HEK293 (cell line): ENCODE measurements at regions not wholly inside any gene's neighbourhood (a gene's known extent, or its start where the extent isn't known, plus 50 kb on each side); places are given as distances from the start of the nearest gene placed in this dataset.

ENCODE experiments used
- CTCF ChIA-PET: fragments of 350-600 bp; formaldehyde crosslinking; extraction: SDS; loops from one replicate; lab custom pipeline; 2021; ENCODE audit warnings: antibody characterized with exemption; lab: Yijun Ruan, JAX
- POLR2A ChIA-PET: fragments of 300-600 bp; formaldehyde crosslinking; extraction: SDS; loops from one replicate; lab custom pipeline; 2020; ENCODE audit warnings: antibody characterized with exemption, inconsistent platforms; lab: Yijun Ruan, JAX
- H3K27ac ChIP-seq: fragments of 200-500 bp; sonication (Bioruptor generic); 2 replicates; pipeline ENCODE4 v1.5.1; 2014; ENCODE audit warnings: low read depth, low read length, control low read depth, inconsistent platforms; ENCODE audit errors: extremely low read depth
- H3K36me3 ChIP-seq, 2 experiments: fragments of 200-500 bp in 1 of 2; sonication (Bioruptor generic) in 1 of 2; 1 replicate in 1 of 2; 2 replicates in 1 of 2; pipeline ENCODE4 v1.5.1; 2014 to 2017; ENCODE audit warnings: inconsistent platforms in 2 of 2, low read length in 2 of 2; ENCODE audit not compliant: control insufficient read depth in 2 of 2, insufficient read depth in 1 of 2
- H3K4me1 ChIP-seq: fragments of 200-500 bp; sonication (Bioruptor generic); 2 replicates; pipeline ENCODE4 v1.5.1; 2014; ENCODE audit warnings: mild to moderate bottlenecking, low read length, inconsistent platforms; ENCODE audit not compliant: control insufficient read depth, insufficient read depth
- H3K4me3 ChIP-seq: 2 replicates; pipeline ENCODE4 v1.5.1; 2011; ENCODE audit warnings: low read depth, mild to moderate bottlenecking, control low read depth, low read length, moderate library complexity
- H3K9me3 ChIP-seq: fragments of 200-500 bp; sonication (Bioruptor generic); 2 replicates; pipeline ENCODE4 v1.5.1; 2014; ENCODE audit warnings: low read depth, low read length, inconsistent platforms; ENCODE audit not compliant: control insufficient read depth, insufficient read depth
- GLIS2 ChIP-seq: fragments of 450-650 bp; formaldehyde crosslinking; IDR thresholded peaks from 2 replicates; pipeline ENCODE4 v1.5.1; 2016; ENCODE audit warnings: missing biosample characterization, missing genetic modification characterization
- HOXA7 ChIP-seq: sonication (generic); formaldehyde crosslinking; IDR thresholded peaks from 2 replicates; pipeline ENCODE4 v1.8.1; 2022; ENCODE audit warnings: missing genetic modification reagents, borderline replicate concordance
- KLF7 ChIP-seq: fragments of 450-650 bp; formaldehyde crosslinking; IDR thresholded peaks from 2 replicates; pipeline ENCODE4 v1.5.1; 2016; ENCODE audit warnings: missing biosample characterization, missing genetic modification characterization, borderline replicate concordance
- MZF1 ChIP-seq: fragments of 450-650 bp; formaldehyde crosslinking; IDR thresholded peaks from 2 replicates; pipeline ENCODE4 v1.5.1; 2017; ENCODE audit warnings: missing biosample characterization, missing genetic modification characterization, borderline replicate concordance
- SCRT2 ChIP-seq: fragments of 450-650 bp; formaldehyde crosslinking; IDR thresholded peaks from 2 replicates; pipeline ENCODE4 v1.5.1; 2016; ENCODE audit warnings: missing biosample characterization, missing genetic modification characterization
- ZBTB10 ChIP-seq: fragments of 450-650 bp; formaldehyde crosslinking; IDR thresholded peaks from 2 replicates; pipeline ENCODE4 v1.5.1; 2016; ENCODE audit warnings: missing biosample characterization, missing genetic modification characterization
- ZNF121 ChIP-seq: fragments of 450-650 bp; formaldehyde crosslinking; IDR thresholded peaks from 2 replicates; pipeline ENCODE4 v1.5.1; 2016; ENCODE audit warnings: missing biosample characterization, missing genetic modification characterization
- ZNF174 ChIP-seq: fragments of 450-650 bp; formaldehyde crosslinking; IDR thresholded peaks from 2 replicates; pipeline ENCODE4 v1.5.0; 2017; ENCODE audit warnings: missing biosample characterization, mild to moderate bottlenecking, missing genetic modification characterization
- ZNF202 ChIP-seq: fragments of 450-650 bp; formaldehyde crosslinking; IDR thresholded peaks from 2 replicates; pipeline ENCODE4 v1.5.1; 2016; ENCODE audit warnings: missing biosample characterization, missing genetic modification characterization, borderline replicate concordance
- ZNF23 ChIP-seq: fragments of 450-650 bp; formaldehyde crosslinking; IDR thresholded peaks from 2 replicates; pipeline ENCODE4 v1.5.1; 2016; ENCODE audit warnings: missing biosample characterization, missing genetic modification characterization, borderline replicate concordance
- ZNF248 ChIP-seq: fragments of 450-650 bp; formaldehyde crosslinking; IDR thresholded peaks from 2 replicates; pipeline ENCODE4 v1.5.1; 2017; ENCODE audit warnings: missing biosample characterization, missing genetic modification characterization
- ZNF324 ChIP-seq: fragments of 450-650 bp; formaldehyde crosslinking; IDR thresholded peaks from 2 replicates; pipeline ENCODE4 v1.5.1; 2016; ENCODE audit warnings: missing biosample characterization, missing genetic modification characterization
- ZNF37A ChIP-seq: fragments of 450-650 bp; IDR thresholded peaks from 2 replicates; pipeline ENCODE4 v1.5.1; 2018; ENCODE audit warnings: missing biosample characterization, missing genetic modification characterization
- ZNF48 ChIP-seq: fragments of 450-650 bp; formaldehyde crosslinking; IDR thresholded peaks from 2 replicates; pipeline ENCODE4 v1.5.1; 2016; ENCODE audit warnings: missing biosample characterization, missing genetic modification characterization
- ZNF521 ChIP-seq: fragments of 450-650 bp; formaldehyde crosslinking; IDR thresholded peaks from 2 replicates; pipeline ENCODE4 v1.5.1; 2017; ENCODE audit warnings: missing biosample characterization, mild to moderate bottlenecking, missing genetic modification characterization
- ZNF560 ChIP-seq: fragments of 450-650 bp; formaldehyde crosslinking; IDR thresholded peaks from 2 replicates; pipeline ENCODE4 v1.5.1; 2017; ENCODE audit warnings: missing biosample characterization, missing genetic modification characterization, borderline replicate concordance
- ZNF645 ChIP-seq: fragments of 450-650 bp; formaldehyde crosslinking; IDR thresholded peaks from 2 replicates; pipeline ENCODE4; 2016; ENCODE audit warnings: missing biosample characterization, missing genetic modification characterization
- ZNF768 ChIP-seq: fragments of 450-650 bp; formaldehyde crosslinking; IDR thresholded peaks from 2 replicates; pipeline ENCODE4 v1.5.1; 2018; ENCODE audit warnings: missing biosample characterization, mild to moderate bottlenecking, missing genetic modification characterization
- ZNF792 ChIP-seq: fragments of 450-650 bp; formaldehyde crosslinking; IDR thresholded peaks from 2 replicates; pipeline ENCODE4 v1.5.1; 2016; ENCODE audit warnings: missing biosample characterization, missing genetic modification characterization
- ZNF843 ChIP-seq: fragments of 450-650 bp; formaldehyde crosslinking; IDR thresholded peaks from 2 replicates; pipeline ENCODE4 v1.5.1; 2016; ENCODE audit warnings: missing biosample characterization, missing genetic modification characterization
- ZSCAN18 ChIP-seq: fragments of 450-650 bp; formaldehyde crosslinking; IDR thresholded peaks from 2 replicates; pipeline ENCODE4 v1.5.1; 2016; ENCODE audit warnings: missing biosample characterization, missing genetic modification characterization
- TF ChIP-seq, protein P1 (sequence below): fragments of 450-650 bp; formaldehyde crosslinking; IDR thresholded peaks from 2 replicates; pipeline ENCODE4 v1.5.1; 2016; ENCODE audit warnings: missing biosample characterization, missing genetic modification characterization
- TF ChIP-seq, protein P2 (sequence below): fragments of 450-650 bp; formaldehyde crosslinking; IDR thresholded peaks from 2 replicates; pipeline ENCODE4 v1.5.1; 2017; ENCODE audit warnings: missing biosample characterization, missing genetic modification characterization
- TF ChIP-seq, protein P3 (sequence below): fragments of 450-650 bp; formaldehyde crosslinking; IDR thresholded peaks from 2 replicates; pipeline ENCODE4 v1.5.1; 2016; ENCODE audit warnings: missing biosample characterization, missing genetic modification characterization
- TF ChIP-seq, protein P4 (sequence below): fragments of 450-650 bp; formaldehyde crosslinking; IDR thresholded peaks from 2 replicates; pipeline ENCODE4 v1.5.1; 2016; ENCODE audit warnings: missing biosample characterization, missing genetic modification characterization
- TF ChIP-seq, protein P5 (sequence below): fragments of 450-650 bp; formaldehyde crosslinking; IDR thresholded peaks from 2 replicates; pipeline ENCODE4 v1.5.1; 2016; ENCODE audit warnings: missing biosample characterization, missing genetic modification characterization

DNA sequence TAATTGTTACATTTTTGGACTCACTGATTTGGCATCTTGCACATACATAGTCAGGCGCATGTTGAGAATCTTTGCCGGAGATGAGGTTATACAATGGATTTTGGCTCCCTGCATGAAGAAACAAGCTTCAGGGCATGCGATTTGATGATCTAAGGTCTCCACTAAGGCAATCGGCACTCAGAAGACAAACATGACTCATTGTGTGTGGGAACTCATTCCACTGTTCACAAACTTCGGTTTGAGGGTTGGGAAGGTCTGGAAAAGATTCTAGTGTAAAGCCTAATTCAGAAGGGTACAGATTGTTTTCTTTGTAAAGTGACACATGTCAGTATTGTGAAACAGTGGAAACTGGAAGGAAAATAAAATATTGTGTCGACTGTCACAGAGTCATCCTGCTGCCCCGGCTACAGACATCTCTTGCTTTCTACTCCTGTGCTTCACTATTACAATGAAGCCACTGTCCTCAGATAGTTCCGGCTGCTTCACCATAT, 192.6 kb upstream of the HMGA2 start:
- ChIA-PET CTCF (interaction anchor here (0.6 to 1.5 kb wide), 4 partner anchors 29 to 157 kb away, joined by 4 to 6 read pairs (median 4); no protein-coding TSS in a partner anchor), POLR2A (interaction anchor here (1.0 to 1.2 kb wide), 2 partner anchors 29 to 99 kb away, joined by 3 read pairs; no protein-coding TSS in a partner anchor)
- Histone ChIP-seq H3K27ac (peak overlapping the region; percentile 72), H3K9me3 (no peaks in the 10 kb centered on the region), H3K36me3 (no peaks in the 10 kb centered on the region), H3K4me3 (no peak overlapping the region), H3K4me1 (peaks cover 27% of the 10 kb centered on the region)
- TF ChIP-seq ZNF843 = peak; percentile 82
- no peak for TF ChIP-seq ZNF792 (tag by site-specific recombination)
- TF ChIP-seq ZNF768 (tag by site-specific recombination) = no peak
- no peak for TF ChIP-seq ZBTB10 (tag by site-specific recombination)
- TF ChIP-seq GLIS2 (tag by site-specific recombination) = peak; percentile 16; the same call in 1 of the 2 replicates
- TF ChIP-seq ZNF645 (tag by site-specific recombination) = no peak
- no peak for TF ChIP-seq ZNF560 (tag by site-specific recombination)
- no peak for TF ChIP-seq ZNF174 (tag by site-specific recombination)
- TF ChIP-seq, protein P1, sequence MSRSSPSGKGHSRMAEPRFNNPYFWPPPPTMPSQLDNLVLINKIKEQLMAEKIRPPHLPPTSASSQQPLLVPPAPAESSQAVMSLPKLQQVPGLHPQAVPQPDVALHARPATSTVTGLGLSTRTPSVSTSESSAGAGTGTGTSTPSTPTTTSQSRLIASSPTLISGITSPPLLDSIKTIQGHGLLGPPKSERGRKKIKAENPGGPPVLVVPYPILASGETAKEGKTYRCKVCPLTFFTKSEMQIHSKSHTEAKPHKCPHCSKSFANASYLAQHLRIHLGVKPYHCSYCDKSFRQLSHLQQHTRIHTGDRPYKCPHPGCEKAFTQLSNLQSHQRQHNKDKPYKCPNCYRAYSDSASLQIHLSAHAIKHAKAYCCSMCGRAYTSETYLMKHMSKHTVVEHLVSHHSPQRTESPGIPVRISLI (tag by site-specific recombination) = no peak
- no peak for TF ChIP-seq ZSCAN18 (tag by site-specific recombination)
- TF ChIP-seq, protein P2, sequence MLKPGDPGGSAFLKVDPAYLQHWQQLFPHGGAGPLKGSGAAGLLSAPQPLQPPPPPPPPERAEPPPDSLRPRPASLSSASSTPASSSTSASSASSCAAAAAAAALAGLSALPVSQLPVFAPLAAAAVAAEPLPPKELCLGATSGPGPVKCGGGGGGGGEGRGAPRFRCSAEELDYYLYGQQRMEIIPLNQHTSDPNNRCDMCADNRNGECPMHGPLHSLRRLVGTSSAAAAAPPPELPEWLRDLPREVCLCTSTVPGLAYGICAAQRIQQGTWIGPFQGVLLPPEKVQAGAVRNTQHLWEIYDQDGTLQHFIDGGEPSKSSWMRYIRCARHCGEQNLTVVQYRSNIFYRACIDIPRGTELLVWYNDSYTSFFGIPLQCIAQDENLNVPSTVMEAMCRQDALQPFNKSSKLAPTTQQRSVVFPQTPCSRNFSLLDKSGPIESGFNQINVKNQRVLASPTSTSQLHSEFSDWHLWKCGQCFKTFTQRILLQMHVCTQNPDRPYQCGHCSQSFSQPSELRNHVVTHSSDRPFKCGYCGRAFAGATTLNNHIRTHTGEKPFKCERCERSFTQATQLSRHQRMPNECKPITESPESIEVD (tag by site-specific recombination) = peak; percentile 61; the same call in 1 of the 2 replicates
- TF ChIP-seq ZNF324 (tag by site-specific recombination) = peak; percentile 41; the same call in 1 of the 2 replicates
- peak; percentile 35; the same call in 1 of the 2 replicates for TF ChIP-seq MZF1
- TF ChIP-seq HOXA7 (CRISPR knock-in tag) = no peak
- TF ChIP-seq, protein P3, sequence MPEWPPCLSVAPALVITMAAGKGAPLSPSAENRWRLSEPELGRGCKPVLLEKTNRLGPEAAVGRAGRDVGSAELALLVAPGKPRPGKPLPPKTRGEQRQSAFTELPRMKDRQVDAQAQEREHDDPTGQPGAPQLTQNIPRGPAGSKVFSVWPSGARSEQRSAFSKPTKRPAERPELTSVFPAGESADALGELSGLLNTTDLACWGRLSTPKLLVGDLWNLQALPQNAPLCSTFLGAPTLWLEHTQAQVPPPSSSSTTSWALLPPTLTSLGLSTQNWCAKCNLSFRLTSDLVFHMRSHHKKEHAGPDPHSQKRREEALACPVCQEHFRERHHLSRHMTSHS (tag by site-specific recombination) = no peak
- TF ChIP-seq SCRT2 (tag by site-specific recombination) = 0 out of 2 replicates have a peak, but pooled peaks have one; percentile 20
- TF ChIP-seq ZNF521 (tag by site-specific recombination) = no peak
- TF ChIP-seq ZNF248 (tag by site-specific recombination) = no peak
- TF ChIP-seq ZNF48 = no peak
- TF ChIP-seq ZNF37A (tag by site-specific recombination) = no peak
- TF ChIP-seq ZNF121 (tag by site-specific recombination) = no peak
- no peak for TF ChIP-seq KLF7
- no peak for TF ChIP-seq ZNF202 (tag by site-specific recombination)
- TF ChIP-seq, protein P4, sequence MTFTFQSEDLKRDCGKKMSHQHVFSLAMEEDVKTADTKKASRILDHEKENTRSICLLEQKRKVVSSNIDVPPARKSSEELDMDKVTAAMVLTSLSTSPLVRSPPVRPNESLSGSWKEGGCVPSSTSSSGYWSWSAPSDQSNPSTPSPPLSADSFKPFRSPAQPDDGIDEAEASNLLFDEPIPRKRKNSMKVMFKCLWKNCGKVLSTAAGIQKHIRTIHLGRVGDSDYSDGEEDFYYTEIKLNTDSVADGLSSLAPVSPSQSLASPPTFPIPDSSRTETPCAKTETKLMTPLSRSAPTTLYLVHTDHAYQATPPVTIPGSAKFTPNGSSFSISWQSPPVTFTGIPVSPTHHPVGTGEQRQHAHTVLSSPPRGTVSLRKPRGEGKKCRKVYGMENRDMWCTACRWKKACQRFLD = no peak
- TF ChIP-seq ZNF23 (tag by site-specific recombination) = no peak
- TF ChIP-seq, protein P5, sequence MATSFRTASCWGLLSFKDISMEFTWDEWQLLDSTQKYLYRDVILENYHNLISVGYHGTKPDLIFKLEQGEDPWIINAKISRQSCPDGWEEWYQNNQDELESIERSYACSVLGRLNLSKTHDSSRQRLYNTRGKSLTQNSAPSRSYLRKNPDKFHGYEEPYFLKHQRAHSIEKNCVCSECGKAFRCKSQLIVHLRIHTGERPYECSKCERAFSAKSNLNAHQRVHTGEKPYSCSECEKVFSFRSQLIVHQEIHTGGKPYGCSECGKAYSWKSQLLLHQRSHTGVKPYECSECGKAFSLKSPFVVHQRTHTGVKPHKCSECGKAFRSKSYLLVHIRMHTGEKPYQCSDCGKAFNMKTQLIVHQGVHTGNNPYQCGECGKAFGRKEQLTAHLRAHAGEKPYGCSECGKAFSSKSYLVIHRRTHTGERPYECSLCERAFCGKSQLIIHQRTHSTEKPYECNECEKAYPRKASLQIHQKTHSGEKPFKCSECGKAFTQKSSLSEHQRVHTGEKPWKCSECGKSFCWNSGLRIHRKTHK = no peak
